Endothelial cell of hepatic sinusoid (primary cell): ENCODE measurements at regions not wholly inside any gene's neighbourhood (a gene's known extent, or its start where the extent isn't known, plus 50 kb on each side); places are given as distances from the start of the nearest gene placed in this dataset.

Experiments
- in situ Hi-C: cut with HindIII; loops from 2 replicates; pipeline ENCODE4 v1.10.0; 2017; ENCODE audit warnings: low sequenced_read_pairs

DNA sequence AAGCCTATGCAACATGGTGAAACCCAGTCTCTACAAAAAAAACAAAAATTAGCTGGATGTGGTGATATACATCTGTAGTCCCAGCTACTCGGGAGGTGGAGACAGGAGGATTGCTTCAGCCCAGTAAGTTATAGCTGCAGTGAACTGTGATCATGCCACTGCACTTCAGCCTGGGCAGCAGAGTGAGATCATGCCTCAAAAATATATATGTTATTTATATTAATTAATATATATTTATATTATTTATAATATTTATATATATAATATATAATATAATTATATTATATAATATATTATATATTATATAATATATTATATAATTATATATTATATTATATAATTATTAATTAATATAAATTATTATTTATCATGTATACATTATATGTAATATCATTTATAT, 1158.4 kb upstream of the AUTS2 start:
- in situ Hi-C loops: no loop called here

- in situ Hi-C loops: no loop called here
These were observed 1157.4 kb upstream of the AUTS2 start for GRCh38 chr7:68440866-68441265.

DNA sequence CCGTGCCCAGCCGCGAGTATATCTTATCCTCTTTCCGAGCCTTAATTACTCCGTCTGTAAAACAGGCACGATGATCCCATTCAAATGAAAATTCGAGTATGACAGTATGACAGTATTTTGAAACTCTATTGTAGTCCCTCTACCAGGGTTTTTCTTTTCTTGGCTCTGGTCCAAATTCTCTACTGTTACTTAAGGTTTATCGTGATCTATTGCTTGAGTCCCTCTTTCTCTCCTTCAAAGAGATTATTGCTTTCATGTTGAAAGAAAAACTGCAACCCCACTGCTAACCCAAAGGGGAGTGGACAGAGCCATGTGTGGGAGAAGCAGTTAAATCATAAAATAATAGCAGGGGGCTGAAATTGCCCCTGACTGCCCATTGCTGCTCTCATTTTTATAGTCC, 1156.6 kb upstream of the AUTS2 start:
- in situ Hi-C loops: no loop called here

DNA sequence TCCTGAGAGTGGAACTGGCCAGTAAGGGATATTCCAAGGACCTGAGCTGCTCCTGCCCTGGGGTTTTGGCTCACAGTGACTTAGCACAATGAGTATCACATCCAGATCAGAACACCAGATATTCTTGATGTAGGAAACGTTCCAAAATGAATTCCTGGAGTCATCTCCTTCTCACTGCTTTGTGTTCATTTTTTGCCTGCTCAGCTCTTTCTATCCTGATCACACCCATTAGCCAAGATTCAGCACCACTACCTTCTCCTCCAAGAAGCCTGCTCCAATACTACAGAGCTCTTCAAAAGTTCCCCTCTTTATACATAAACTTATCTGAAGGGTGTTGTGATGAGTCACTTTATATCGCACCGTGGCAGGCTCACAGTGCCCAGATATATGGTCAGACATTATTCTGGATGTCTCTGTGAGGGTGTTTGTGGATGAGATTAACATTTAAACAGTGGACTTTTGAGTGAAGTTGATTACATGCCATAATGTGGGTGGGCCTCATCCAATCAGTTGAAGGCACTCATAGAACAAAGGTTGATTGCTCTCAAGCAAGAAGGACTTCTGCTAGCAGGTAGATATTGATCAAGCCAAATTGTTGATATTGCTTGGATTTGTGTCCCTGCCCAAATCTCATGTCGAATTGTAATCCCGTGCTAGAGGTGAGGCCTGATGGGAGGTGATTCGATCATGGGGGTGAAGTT, 1155.2 kb upstream of the AUTS2 start:
- in situ Hi-C loops: no loop called here

DNA sequence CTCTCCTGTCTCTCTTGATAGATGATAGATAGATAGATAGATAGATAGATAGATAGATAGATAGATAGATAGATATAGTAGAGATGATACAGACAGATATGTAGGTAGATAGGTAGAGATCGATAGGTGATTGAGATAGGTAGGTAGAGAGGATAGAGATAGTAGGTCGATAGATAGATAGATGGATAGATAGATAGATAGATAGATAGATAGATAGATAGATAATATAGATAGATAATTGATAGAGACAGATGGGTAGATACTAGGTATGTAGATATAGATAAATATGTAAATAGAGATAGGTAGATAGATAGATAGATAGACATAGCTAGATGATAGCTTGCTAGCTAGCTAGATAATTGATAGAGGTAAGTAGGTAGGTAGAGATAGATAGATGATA, 1154.2 kb upstream of the AUTS2 start:
- in situ Hi-C loops: no loop called here

GRCh38 chr7:68444956-68445355, 1153.3 kb upstream of the AUTS2 start:
- in situ Hi-C loops: no loop called here

DNA sequence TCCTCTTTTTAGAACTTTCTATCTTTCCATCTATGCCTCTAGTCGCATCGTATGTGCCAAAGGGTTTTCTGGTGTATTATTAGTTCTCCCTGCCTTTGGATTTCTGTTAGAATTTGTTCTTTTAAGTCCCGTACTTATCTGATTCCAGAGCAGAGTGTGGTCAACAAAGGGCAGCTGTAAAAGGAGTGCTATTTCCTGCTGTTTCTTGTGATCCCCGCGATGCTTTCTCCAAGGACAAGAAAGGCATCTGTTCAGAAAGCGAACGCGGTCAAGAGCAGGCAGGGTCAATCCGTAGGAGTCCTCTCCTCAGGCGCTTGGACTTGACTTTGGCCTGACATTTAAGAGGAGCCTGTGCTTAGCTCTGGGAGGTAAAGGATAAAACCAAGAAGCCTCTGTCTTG, 1152.1 kb upstream of the AUTS2 start:
- in situ Hi-C loops: no loop called here

DNA sequence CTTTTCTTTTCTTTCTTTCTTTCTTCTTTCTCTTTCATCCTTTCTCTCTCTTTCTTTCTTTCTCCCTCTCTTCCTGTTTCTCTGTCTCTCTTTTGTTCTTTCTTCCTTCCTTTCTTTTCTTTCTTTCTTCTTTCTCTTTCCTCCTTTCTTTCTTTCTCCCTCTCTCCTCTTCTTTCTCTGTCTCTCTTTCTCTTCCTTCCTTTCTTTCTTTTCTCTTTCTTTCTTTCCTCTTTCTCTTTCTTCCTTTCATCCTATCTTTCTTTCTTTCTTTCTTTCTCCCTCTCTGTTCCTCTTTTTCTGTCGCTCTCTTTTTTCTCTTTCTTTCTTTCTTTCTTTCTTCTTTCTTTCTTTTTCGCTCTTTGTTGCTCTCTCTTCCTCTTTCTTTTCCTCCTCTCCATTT, 1149.2 kb upstream of the AUTS2 start:
- in situ Hi-C loops: no loop called here

DNA sequence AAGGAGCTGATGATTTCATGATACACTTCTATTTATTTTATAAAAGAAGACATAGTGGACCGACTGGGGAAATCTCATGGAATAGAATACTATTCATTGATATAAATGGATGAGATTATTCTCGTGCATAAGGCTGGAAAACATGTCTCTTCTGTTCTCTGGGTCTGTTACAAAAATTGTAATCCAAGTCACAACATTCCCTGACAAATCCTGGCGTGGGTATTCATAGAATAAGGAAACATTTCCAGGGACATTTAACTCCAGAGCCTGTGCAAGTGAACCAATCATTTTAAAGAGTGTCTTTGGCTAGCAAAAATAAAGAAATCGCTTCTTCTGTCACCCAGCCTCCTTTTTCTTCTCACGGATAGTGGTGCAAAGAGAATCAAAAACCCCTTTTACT, 1148.5 kb upstream of the AUTS2 start:
- in situ Hi-C loops: no loop called here

- in situ Hi-C loops: no loop called here
These were observed 1143.3 kb upstream of the AUTS2 start for GRCh38 chr7:68454931-68455330.

- in situ Hi-C loops: no loop called here
These were observed 1141.8 kb upstream of the AUTS2 start for GRCh38 chr7:68456469-68456868.

- in situ Hi-C loops: no loop called here
These were observed 1140.8 kb upstream of the AUTS2 start for GRCh38 chr7:68457481-68457880.

GRCh38 chr7:68458010-68458908, 1140.0 kb upstream of the AUTS2 start:
- in situ Hi-C loops: no loop called here

- in situ Hi-C loops: no loop called here
These were observed 1136.8 kb upstream of the AUTS2 start for GRCh38 chr7:68461430-68461829.

DNA sequence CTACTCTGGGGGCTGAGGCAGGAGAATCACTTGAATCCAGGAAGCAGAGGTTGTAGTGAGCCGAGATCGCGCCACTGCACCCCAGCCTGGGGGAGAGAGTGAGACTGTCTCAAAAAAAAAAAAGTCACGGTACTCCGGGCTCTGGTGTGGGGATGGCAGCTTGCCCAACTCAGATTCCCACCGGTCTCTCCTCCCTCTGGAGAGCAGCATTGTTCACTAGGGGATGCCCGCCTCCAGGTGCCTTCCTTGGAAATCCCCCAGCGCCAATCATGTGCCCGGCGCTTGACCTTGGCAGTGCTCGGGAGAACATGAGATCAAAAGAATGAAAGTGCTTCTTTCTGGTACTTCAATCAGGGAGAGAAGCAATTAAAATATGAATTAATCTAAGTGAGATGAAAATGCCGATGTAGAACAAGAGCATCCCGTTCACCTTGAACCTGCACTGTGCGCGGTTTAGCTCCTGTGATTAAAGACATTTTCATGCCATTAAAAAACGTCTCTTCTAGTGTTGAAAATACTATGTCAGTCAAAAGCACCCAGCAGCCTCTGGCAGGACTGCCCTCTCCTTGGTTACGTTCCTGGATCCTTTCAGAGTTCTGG, 1127.3 kb upstream of the AUTS2 start:
- in situ Hi-C loops: loop anchor here (5.0 kb wide), 1 partner anchor 51 kb away; no protein-coding TSS in a partner anchor

- in situ Hi-C loops: loop anchor here (5.0 kb wide), 1 partner anchor 50 kb away; no protein-coding TSS in a partner anchor
These were observed 1125.6 kb upstream of the AUTS2 start for GRCh38 chr7:68472688-68473087.

- in situ Hi-C loops: loop anchor here (5.0 kb wide), 1 partner anchor 48 kb away; no protein-coding TSS in a partner anchor
These were observed 1123.5 kb upstream of the AUTS2 start for GRCh38 chr7:68474661-68475216.

DNA sequence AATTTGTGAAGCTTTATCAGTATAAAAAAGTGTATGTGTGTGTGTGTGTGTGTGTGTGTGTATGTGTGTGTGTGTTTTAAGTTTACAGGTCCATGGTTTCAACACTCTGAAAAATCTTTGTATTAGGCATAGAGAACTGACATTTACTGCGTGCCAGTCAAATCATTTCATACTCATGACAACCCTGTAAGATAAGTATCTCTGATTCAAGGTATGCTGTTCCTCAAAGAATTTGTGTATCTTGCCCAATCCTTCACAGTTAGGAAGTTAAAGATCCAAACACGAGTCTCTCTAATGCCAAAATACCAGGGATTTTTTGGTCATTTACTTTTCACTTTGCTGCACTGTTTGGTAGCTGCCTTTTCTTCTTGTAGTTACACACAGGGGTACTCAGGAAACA, 1121.3 kb upstream of the AUTS2 start:
- in situ Hi-C loops: no loop called here

DNA sequence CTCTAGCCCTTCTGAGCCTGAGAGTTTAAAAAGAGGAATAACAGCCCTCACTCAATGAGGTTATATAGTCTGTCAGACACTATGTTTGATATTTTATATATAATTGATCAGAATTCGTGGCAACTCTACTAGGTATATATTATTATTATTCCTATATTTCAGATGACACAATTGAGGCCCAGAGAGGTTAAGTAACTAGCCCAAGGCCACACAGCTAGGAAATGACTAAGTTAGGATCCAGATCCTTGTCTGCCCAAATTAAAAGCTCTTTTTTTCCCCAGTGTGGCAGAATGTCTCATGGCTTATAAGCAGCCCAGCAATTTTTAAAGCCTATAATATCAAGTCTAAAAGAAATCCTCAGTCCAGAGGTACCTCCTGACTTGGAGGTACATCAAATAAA, 1119.9 kb upstream of the AUTS2 start:
- in situ Hi-C loops: no loop called here

DNA sequence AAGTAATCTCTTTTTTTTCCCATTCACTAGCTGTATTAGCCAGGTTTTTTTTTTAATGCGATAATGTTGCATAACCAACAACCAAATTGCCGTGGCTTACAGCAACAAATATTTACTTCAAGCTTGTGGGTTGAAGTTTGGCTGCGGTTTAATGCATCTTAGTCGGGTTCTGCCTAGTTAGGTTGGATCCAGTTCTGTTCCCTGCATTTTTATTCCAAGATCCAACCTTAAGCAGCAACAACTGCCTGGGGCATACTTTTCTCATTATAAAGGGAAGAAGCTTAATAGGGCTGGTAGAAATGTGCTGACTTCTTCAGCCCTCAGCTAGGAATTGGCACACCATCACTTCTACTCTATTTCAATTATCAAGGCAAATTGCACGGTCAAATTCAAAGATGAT, 1115.5 kb upstream of the AUTS2 start:
- in situ Hi-C loops: no loop called here

GRCh38 chr7:68484731-68485130, 1113.5 kb upstream of the AUTS2 start:
- in situ Hi-C loops: no loop called here
